ENCODE measurements at regions not wholly inside any gene's neighbourhood (a gene's known extent, or its start where the extent isn't known, plus 50 kb on each side); places are given as distances from the start of the nearest gene placed in this dataset.

GRCh38 chr2:160838691-160839090 lies 321.5 kb upstream of the TANK start:
- no peak for DNase-seq (ENCODE audit: low read depth)
- no peak overlapping the region for H3K4me3 ChIP-seq (ENCODE audit: low read depth, low read length)
- in situ Hi-C loops (cut with HindIII; ENCODE audit: low sequenced_read_pairs): no loop called here
- TF ChIP-seq, protein P1, sequence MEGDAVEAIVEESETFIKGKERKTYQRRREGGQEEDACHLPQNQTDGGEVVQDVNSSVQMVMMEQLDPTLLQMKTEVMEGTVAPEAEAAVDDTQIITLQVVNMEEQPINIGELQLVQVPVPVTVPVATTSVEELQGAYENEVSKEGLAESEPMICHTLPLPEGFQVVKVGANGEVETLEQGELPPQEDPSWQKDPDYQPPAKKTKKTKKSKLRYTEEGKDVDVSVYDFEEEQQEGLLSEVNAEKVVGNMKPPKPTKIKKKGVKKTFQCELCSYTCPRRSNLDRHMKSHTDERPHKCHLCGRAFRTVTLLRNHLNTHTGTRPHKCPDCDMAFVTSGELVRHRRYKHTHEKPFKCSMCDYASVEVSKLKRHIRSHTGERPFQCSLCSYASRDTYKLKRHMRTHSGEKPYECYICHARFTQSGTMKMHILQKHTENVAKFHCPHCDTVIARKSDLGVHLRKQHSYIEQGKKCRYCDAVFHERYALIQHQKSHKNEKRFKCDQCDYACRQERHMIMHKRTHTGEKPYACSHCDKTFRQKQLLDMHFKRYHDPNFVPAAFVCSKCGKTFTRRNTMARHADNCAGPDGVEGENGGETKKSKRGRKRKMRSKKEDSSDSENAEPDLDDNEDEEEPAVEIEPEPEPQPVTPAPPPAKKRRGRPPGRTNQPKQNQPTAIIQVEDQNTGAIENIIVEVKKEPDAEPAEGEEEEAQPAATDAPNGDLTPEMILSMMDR (IDR thresholded peaks at IDR 0.05; ENCODE audit: low read depth, low read length, missing control alignments): no peak

DNA sequence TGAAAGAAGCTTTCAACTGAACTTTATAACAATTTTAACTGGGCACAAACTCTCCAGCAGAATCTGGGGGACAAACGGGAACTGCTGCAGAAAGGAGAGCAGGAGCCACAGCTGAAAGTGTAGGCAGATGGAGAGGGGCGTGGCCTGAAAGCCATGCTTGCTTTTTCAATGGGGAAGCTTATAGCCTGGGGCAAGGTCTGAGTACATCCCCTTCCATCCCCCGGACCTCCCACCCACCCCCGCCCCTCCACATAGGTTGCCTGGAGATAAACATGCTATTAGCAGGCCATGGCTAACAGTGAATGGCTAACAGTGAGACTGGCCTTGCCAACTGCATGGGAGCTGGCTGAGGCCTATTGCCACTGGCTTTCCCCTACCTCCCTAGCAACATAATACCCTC lies 317.9 kb upstream of the TANK start:
- no peak for DNase-seq (ENCODE audit: low read depth)
- in situ Hi-C loops (cut with HindIII; ENCODE audit: low sequenced_read_pairs): no loop called here
- TF ChIP-seq, protein P1 (IDR thresholded peaks at IDR 0.05; ENCODE audit: low read depth, low read length, missing control alignments): no peak
- H3K4me3 ChIP-seq (ENCODE audit: low read depth, low read length): no peak overlapping the region

DNA sequence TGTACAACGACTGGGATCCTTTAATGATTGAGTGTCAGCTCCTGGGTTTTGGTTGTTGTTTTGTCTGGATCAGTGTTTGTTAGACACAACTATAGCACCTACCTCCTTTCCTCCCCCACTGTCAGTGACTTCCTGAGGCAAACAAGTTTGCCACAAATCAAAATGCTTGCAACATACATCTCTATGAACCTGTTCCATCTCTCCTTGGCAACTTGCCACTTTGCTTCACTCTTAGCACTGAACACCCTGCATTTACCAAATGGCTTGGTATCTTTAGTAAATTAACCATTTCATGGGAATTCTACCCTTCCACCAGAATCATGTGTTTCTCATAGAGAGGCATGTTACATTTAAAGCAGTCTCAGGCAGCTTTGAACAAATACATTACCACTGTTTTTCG lies 301.1 kb upstream of the TANK start:
- no peak for DNase-seq (ENCODE audit: low read depth)
- in situ Hi-C loops (cut with HindIII; ENCODE audit: low sequenced_read_pairs): no loop called here
- H3K4me3 ChIP-seq (ENCODE audit: low read depth, low read length): no peak overlapping the region
- TF ChIP-seq, protein P1 (IDR thresholded peaks at IDR 0.05; ENCODE audit: low read depth, low read length, missing control alignments): no peak

GRCh38 chr2:160862226-160862625 lies 298.0 kb upstream of the TANK start:
- TF ChIP-seq, protein P1 (IDR thresholded peaks at IDR 0.05; ENCODE audit: low read depth, low read length, missing control alignments): no peak
- in situ Hi-C loops (cut with HindIII; ENCODE audit: low sequenced_read_pairs): no loop called here
- no peak for DNase-seq (ENCODE audit: low read depth)
- H3K4me3 ChIP-seq (ENCODE audit: low read depth, low read length): no peak overlapping the region

DNA sequence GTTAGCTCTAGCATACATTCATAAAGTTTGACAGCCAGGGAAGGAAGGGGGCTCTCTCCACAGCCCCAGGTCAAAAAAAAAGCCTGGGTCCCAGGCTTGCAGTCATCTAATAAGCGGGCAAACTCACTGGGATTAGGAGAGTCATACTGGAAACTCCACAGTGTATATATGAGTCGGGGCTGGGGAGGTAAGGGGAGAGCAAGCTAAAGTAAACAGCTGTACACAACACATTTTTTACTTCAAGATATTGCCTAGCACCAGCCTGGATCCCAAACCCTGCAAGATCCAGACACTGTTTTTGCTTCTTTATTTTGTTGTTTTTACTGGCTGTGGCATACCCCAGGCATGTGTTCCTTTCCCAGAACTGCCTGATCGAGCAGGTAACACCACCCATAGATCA lies 291.3 kb upstream of the TANK start:
- in situ Hi-C loops (cut with HindIII; ENCODE audit: low sequenced_read_pairs): no loop called here
- TF ChIP-seq, protein P1 (IDR thresholded peaks at IDR 0.05; ENCODE audit: low read depth, low read length, missing control alignments): no peak
- no peak overlapping the region for H3K4me3 ChIP-seq (ENCODE audit: low read depth, low read length)
- DNase-seq (ENCODE audit: low read depth): peak; percentile 8

DNA sequence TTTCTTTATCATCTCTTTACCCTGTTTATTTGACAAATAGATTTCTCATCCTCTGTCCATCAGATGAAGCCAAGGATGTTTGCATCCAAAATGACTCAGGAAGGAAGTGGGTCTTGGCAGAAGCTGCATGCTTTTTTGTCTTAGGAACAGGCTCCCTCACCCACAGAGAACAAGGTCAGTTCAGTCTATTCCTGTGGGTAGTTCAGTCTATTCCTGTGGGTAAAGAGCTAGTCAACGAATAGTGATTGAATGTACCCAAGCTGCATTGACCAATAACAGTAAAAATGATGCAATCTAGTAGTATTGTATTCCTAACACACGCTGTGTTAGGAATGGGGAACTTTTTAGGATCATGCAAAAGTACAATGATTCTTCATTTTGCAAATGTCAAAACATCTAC lies 290.8 kb upstream of the TANK start:
- TF ChIP-seq, protein P1 (IDR thresholded peaks at IDR 0.05; ENCODE audit: low read depth, low read length, missing control alignments): no peak
- no peak overlapping the region for H3K4me3 ChIP-seq (ENCODE audit: low read depth, low read length)
- in situ Hi-C loops (cut with HindIII; ENCODE audit: low sequenced_read_pairs): no loop called here
- DNase-seq (ENCODE audit: low read depth): peak; percentile 98

Measured in astrocyte of the cerebellum (primary cell).